ENCODE measurements at regions not wholly inside any gene's neighbourhood (a gene's known extent, or its start where the extent isn't known, plus 50 kb on each side); places are given as distances from the start of the nearest gene placed in this dataset.

- H3K9ac ChIP-seq (ENCODE audit: control insufficient read depth, insufficient read depth, low read length), result no peak overlapping the region
- FAIRE-seq, result no peak
- DNase-seq (ENCODE audit: low read depth, low spot score), result no peak
- ChIA-PET SMC1A (ENCODE audit: uncharacterized antibody, unreplicated experiment) (no interaction called here), CTCF (no interaction called here), POLR2A (no interaction called here), RAD21 (ENCODE audit: unreplicated experiment) (no interaction called here)
- no peaks in the 10 kb centered on the region for H3K79me2 ChIP-seq (ENCODE audit: control insufficient read depth, insufficient read depth, low read length)
- TF ChIP-seq PBX3 (IDR thresholded peaks at IDR 0.05; ENCODE audit: insufficient replicate concordance, low read depth, low read length) (no peak), SREBF2 (IDR thresholded peaks at IDR 0.05; ENCODE audit: low read length) (no peak), E4F1 (IDR thresholded peaks at IDR 0.05; ENCODE audit: borderline replicate concordance, partially characterized antibody) (no peak), GABPA (IDR thresholded peaks at IDR 0.05; ENCODE audit: low read depth) (no peak), RUNX3 (IDR thresholded peaks at IDR 0.05; ENCODE audit: low read length) (no peak), RAD51 (IDR thresholded peaks at IDR 0.05) (no peak), CTCF (IDR thresholded peaks at IDR 0.05 in 2 of 3, conservative IDR thresholded peaks at IDR 0.05 in 1 of 3; ENCODE audit: control insufficient read depth in 2 of 3, extremely low read depth in 1 of 3, insufficient read depth in 1 of 3, low read depth in 3 of 3, low read length in 3 of 3) (no peak), RELB (IDR thresholded peaks at IDR 0.05; ENCODE audit: low read depth) (no peak), DPF2 (IDR thresholded peaks at IDR 0.05) (no peak), ATF7 (IDR thresholded peaks at IDR 0.05; ENCODE audit: low read depth) (no peak), MEF2A (IDR thresholded peaks at IDR 0.05; ENCODE audit: insufficient read depth, low read depth, low read length) (no peak), BMI1 (IDR thresholded peaks at IDR 0.05; ENCODE audit: borderline replicate concordance) (no peak), FOS (IDR thresholded peaks at IDR 0.05; ENCODE audit: borderline replicate concordance, extremely low read depth, insufficient read length) (no peak)
- H3K27ac ChIP-seq (ENCODE audit: control insufficient read depth, insufficient read depth), result no peak overlapping the region
- H3K4me2 ChIP-seq (ENCODE audit: control insufficient read depth, insufficient read depth), result no peak overlapping the region
- no peaks in the 10 kb centered on the region for H3K4me1 ChIP-seq (ENCODE audit: control insufficient read depth, insufficient read depth, low read length)
- ATAC-seq, result no peak
- in situ Hi-C loops (cut with MboI), result no loop called here
- H3K27me3 ChIP-seq (replicated peaks in 1 of 2; ENCODE audit: control insufficient read depth in 2 of 2, insufficient read depth in 2 of 2, low read length in 1 of 2), result no peaks in the 10 kb centered on the region; a peak in 1 of 4 replicates
- H2AFZ ChIP-seq (ENCODE audit: control insufficient read depth, low read depth, low read length), result no peak overlapping the region
- WGBS (ENCODE audit: insufficient coverage, insufficient replicate concordance, low lambda C conversion rate, missing lambda C conversion rate), result 0% methylated on average over 3 of the region's 3 CpGs
- BruUV-seq (replicated peaks), result no TSS peak
- no peaks in the 10 kb centered on the region for H4K20me1 ChIP-seq (ENCODE audit: control insufficient read depth, insufficient read depth)
- H3K4me3 ChIP-seq, result no peak overlapping the region
- intact Hi-C loops (cut with micrococcal nuclease; ENCODE audit: unreplicated experiment), result no loop called here
- H3K9me3 ChIP-seq (replicated peaks; ENCODE audit: control insufficient read depth, insufficient read depth, low read length), result no peaks in the 10 kb centered on the region
- no peaks in the 10 kb centered on the region for H3K36me3 ChIP-seq (ENCODE audit: control insufficient read depth in 2 of 2, insufficient read depth in 2 of 2, low read length in 1 of 2)
Measured at GRCh38 chr2:17239550-17239949, 278.7 kb downstream of the RAD51AP2 start.
